GM13976 (cell line): ENCODE measurements at regions not wholly inside any gene's neighbourhood (a gene's known extent, or its start where the extent isn't known, plus 50 kb on each side); places are given as distances from the start of the nearest gene placed in this dataset.

ENCODE experiments used
- DNase-seq: peaks from one replicate; pipeline ENCODE4 v3.0.0; 2012; ENCODE audit warnings: low spot score
- CTCF ChIP-seq: IDR thresholded peaks from 2 replicates; pipeline ENCODE4 v1.5.1; 2012; ENCODE audit warnings: borderline replicate concordance, mild to moderate bottlenecking; ENCODE audit not compliant: insufficient read depth; ENCODE audit errors: extremely low read depth, missing control alignments, control extremely low read depth
- in situ Hi-C: fragments of 300-500 bp; cut with MboI; formaldehyde crosslinking; loops from one replicate; pipeline ENCODE4 v1.12.0; 2022; ENCODE audit warnings: low sequenced_read_pairs, mixed read lengths, inconsistent platforms; ENCODE audit not compliant: unreplicated experiment

GRCh38 chr4:131526686-131527085 is 1622.4 kb upstream of the PCDH10 start:
- TF ChIP-seq CTCF: no peak
- in situ Hi-C loops: no loop called here
- DNase-seq: no peak

GRCh38 chr4:131531087-131531486 is 1618.0 kb upstream of the PCDH10 start:
- TF ChIP-seq CTCF: no peak
- in situ Hi-C loops: no loop called here
- DNase-seq: no peak

GRCh38 chr4:131534944-131535645 is 1614.0 kb upstream of the PCDH10 start:
- in situ Hi-C loops: no loop called here
- TF ChIP-seq CTCF: no peak

GRCh38 chr4:131540256-131540655 is 1608.8 kb upstream of the PCDH10 start:
- in situ Hi-C loops: no loop called here
- TF ChIP-seq CTCF: no peak
- no peak for DNase-seq

More at GRCh38 chr4:131534944-131535645, 1614.0 kb upstream of the PCDH10 start:
- DNase-seq: no peak

GRCh38 chr4:131547506-131547981 is 1601.5 kb upstream of the PCDH10 start:
- DNase-seq: no peak
- in situ Hi-C loops: no loop called here
- TF ChIP-seq CTCF: no peak

- no peak for DNase-seq
- in situ Hi-C loops: no loop called here
- no peak for TF ChIP-seq CTCF
These were observed 1597.8 kb upstream of the PCDH10 start for GRCh38 chr4:131551306-131551705.
